Left colon (tissue), 2 donors: ENCODE measurements at regions not wholly inside any gene's neighbourhood (a gene's known extent, or its start where the extent isn't known, plus 50 kb on each side); places are given as distances from the start of the nearest gene placed in this dataset.
"Not testable (repeated sequence)": the region's sequence is repeated elsewhere in the genome, so short reads cannot be mapped to it uniquely, and the experiment has no call there.

Experiments
- ATAC-seq: fragments of 200-7000 bp; cut with Tn5 transposase; one replicate; pipeline ENCODE4 v1.9.1; 2020; ENCODE audit warnings: mild to moderate bottlenecking, moderate library complexity
- DNase-seq, 2 donors: peaks; one replicate each; pipeline ENCODE4 v3.0.0-alpha.2; 2020
- intact Hi-C, 2 donors: fragments of 100-400 bp; cut with DNase I in 1 of 2; cut with micrococcal nuclease in 1 of 2; formaldehyde crosslinking; loops; one replicate each; pipeline versions ENCODE4 v1.11.2 to v1.14.0; 2022; cut with DNase I, micrococcal nuclease
- donor health status: DM: no; HTN: no; CAD: no.
- donor health status: DM: yes; HTN: yes; CAD: no.

GRCh38 chr4:122973465-122973864 is 51.1 kb upstream of the NUDT6 start:
- ATAC-seq (no peak), DNase-seq (no peak)
- intact Hi-C loops, result no loop called here

DNA sequence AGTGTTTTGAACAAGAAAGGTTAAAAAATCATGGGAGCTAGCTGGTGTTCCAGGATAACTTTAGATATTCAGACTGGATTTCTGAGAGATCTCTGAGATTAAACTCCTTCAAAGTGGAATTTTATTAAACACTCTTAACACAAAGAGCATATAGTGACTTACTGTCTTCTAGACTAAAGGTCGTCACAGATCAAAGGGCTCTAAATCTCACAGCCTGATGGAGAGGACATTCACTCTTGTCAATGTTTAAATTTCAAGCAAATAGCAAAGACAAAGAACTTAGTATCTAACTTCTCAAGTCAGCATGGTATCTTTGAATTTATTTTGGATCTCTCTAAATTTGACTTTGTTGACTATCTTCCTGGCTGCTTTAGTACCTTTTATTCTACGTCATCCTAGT is 53.7 kb upstream of the NUDT6 start:
- no peak for ATAC-seq
- intact Hi-C loops, result no loop called here
- no peak for DNase-seq

GRCh38 chr4:122977103-122977502 is 54.7 kb upstream of the NUDT6 start:
- intact Hi-C loops, result no loop called here
- ATAC-seq (no peak), DNase-seq (no peak)

- no peak for DNase-seq
- intact Hi-C loops, result no loop called here
- no peak for ATAC-seq
Observed at GRCh38 chr4:122978109-122978508, 55.7 kb upstream of the NUDT6 start.

DNA sequence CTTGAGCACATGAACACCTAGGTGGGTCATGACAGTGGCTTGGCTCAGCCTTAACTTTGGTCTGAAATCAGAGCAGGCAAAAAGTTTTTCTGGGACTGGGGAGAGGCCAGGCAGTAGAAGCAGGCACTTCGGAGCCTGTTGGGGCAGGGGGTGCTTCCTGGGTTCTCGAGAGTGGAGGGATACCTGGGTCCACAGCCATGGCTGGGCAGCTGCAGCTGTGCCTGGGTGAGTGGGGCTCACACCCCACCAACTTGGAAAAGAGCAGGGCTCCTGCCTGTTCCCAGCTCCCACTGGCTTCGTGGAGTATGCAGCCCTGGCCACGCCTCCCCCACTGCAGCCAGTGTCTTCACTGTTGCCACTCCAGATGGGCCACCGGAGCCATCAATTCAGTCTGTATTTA is 56.4 kb upstream of the NUDT6 start:
- ATAC-seq, result no peak
- intact Hi-C loops, result no loop called here
- no peak for DNase-seq

- intact Hi-C loops, result no loop called here
- ATAC-seq (no peak), DNase-seq (no peak)
Observed at GRCh38 chr4:122980860-122981259, 58.5 kb upstream of the NUDT6 start.

DNA sequence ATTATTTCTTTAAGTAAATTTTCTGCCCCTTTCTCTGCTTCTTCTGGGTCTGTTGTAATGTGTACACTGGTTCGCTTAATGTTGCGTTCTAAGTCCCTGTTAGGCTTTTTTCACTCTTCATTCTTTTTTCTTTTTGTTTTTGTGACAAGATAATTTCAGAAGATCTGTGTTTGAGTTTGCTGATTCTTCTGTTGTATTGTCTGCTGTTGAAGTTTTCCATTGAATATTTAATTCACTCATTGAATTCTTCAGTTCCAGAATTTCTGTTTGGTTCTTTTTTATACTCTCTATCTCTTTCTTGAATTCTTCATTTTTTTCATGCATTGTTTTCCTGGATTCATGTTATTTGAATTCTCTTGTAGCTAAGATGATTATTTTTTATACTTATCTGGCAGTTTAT is 66.3 kb upstream of the NUDT6 start:
- intact Hi-C loops, result no loop called here
- ATAC-seq, result no peak

GRCh38 chr4:122990891-122991290 is 68.5 kb upstream of the NUDT6 start:
- DNase-seq (no peak), ATAC-seq (no peak)
- intact Hi-C loops, result no loop called here

More for the DNA sequence above, 66.3 kb upstream of the NUDT6 start:
- DNase-seq, result no peak

- intact Hi-C loops, result no loop called here
- DNase-seq (no peak), ATAC-seq (no peak)
Observed at GRCh38 chr4:122992057-122992456, 69.7 kb upstream of the NUDT6 start.

DNA sequence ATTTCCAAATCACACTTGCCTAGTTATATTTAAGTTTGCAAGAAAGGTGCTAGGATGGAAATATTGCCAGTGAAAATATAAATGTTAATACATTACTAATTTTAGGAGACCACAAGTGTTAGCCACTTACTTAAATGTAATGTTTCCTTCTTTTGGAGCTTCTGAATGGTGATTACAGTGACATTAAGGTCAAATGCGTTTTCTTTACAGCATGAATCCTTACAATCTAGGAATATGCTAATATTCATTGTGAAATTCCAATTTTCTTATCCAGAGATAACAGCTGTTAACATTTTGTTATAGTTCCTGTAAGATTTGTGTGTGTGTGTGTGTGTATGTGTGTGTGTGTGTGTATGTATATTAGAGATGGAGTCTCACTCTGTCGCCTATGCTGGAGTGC is 70.2 kb upstream of the NUDT6 start:
- ATAC-seq (no peak), DNase-seq (no peak)
- intact Hi-C loops, result no loop called here

GRCh38 chr4:122996350-122996749 is 74.0 kb upstream of the NUDT6 start:
- ATAC-seq (no peak), DNase-seq (no peak)
- intact Hi-C loops, result no loop called here

GRCh38 chr4:122997463-122998101 is 75.2 kb upstream of the NUDT6 start:
- ATAC-seq (no peak), DNase-seq (no peak)
- intact Hi-C loops, result no loop called here

DNA sequence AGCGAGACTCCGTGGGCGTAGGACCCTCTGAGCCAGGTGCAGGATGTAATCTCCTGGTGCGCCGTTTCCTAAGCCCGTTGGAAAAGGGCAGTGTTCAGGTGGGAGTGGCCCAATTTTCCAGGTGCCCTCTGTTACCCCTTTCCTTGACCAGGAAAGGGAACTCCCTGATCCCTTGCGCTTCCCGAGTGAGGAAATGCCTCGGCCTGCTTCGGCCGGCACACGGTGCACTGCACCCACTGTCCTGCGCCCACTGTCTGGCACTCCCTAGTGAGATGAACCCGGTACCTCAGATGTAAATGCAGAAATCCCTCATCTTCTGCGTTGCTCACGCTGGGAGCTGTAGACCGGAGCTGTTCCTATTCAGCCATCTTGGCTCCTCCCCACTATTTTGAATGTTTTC is 81.7 kb upstream of the NUDT6 start:
- ATAC-seq, intact Hi-C loops, DNase-seq: not testable (repeated sequence)

GRCh38 chr4:123005126-123005525 is 82.7 kb upstream of the NUDT6 start:
- intact Hi-C loops, DNase-seq, ATAC-seq: not testable (repeated sequence)

DNA sequence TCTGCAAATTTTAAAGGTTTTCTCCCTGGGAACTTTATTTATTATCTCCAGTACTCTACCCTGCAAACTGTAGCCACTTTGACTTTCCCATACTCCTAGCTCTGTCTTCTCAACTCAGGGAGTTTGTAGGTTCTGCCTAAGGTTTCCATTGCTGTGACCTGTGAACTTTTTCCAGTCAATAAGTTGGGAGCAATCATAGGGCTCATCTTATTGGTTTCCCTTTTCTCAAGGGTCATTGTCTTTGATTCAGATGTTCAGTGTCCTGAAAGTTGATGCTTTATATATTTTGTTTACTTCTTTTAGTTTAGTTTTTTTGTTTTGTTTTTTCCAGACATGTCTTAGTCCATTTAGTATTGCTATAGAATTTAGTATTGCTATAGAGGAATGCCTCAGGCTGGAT is 85.3 kb upstream of the NUDT6 start:
- ATAC-seq (no peak), DNase-seq (no peak)
- intact Hi-C loops, result no loop called here

GRCh38 chr4:123012416-123012815 is 90.0 kb upstream of the NUDT6 start:
- intact Hi-C loops, ATAC-seq, DNase-seq: not testable (repeated sequence)

GRCh38 chr4:123014038-123014437 is 91.6 kb upstream of the NUDT6 start:
- intact Hi-C loops, result no loop called here
- no peak for DNase-seq
- ATAC-seq, result no peak

DNA sequence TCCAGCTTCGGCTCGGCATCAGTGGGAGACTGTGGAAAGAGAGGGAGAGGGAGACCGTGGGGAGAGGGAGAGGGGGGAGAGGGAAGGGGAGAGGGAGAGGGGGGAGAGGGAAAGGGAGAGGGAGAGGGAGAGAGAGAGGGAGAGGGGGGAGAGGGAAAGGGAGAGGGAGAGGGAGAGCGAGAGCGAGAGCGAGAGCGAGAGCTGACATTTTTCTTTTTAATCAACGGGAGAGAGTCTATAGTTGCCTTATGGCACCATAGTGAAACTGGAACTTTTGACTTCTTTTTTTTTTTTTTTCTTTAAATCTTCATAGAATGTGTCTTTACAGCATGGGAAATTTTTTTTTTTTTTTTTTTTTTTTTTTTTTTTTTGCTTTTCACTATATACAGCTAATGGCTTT is 94.7 kb upstream of the NUDT6 start:
- intact Hi-C loops, result no loop called here
- DNase-seq (no peak), ATAC-seq (no peak)

- intact Hi-C loops, result no loop called here
- ATAC-seq (no peak), DNase-seq (no peak)
Observed at GRCh38 chr4:123017636-123018395, 95.4 kb upstream of the NUDT6 start.

DNA sequence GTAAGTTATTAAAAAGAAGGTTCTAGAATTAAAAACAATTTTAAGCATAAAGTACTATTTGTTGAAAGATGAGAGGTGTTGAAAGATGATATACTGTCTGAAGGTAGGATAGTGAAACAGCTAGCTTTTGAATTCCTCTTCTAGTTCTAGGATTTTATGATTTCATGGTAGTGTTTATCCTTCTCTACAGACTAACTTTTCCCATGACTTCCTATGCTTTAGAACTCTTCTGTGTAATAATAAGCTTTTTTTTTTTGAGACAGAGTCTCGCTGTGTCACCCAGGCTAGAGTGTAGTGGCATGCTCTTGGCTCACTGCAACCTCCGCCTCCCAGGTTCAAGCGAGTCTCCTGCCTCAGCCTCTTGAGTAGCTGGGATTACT is 96.0 kb upstream of the NUDT6 start:
- ATAC-seq (no peak), DNase-seq (no peak)
- intact Hi-C loops, result no loop called here

DNA sequence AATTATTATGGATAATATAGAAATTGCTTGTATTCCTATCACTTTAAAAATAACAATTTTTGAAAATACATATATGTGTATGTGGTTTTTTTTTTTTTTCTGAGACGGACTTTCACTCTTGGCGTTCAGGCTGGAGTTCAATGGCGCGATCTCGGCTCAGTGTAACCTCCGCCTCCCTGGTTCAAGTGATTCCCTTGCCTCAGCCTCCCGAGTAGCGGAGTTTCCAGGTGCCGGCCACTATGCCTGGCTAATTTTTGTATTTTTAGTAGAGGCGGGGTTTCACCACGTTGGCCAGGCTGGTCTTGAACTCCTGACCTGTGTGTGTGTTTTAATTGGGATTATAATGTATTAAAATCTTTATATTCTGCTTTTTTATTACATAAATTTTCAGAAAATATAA is 97.9 kb upstream of the NUDT6 start:
- DNase-seq (no peak), ATAC-seq (no peak)
- intact Hi-C loops, result no loop called here
